Heart right ventricle (tissue), 16 donors: ENCODE measurements at regions not wholly inside any gene's neighbourhood (a gene's known extent, or its start where the extent isn't known, plus 50 kb on each side); places are given as distances from the start of the nearest gene placed in this dataset.
A peak's percentile ranks its signal among the peaks of the same experiment; 100 is the strongest.

Experiments
- ATAC-seq, 8 donors: fragments of 200-7000 bp; cut with Tn5 transposase; one replicate each; pipeline ENCODE4 v1.9.1; 2020; ENCODE audit warnings: mild to moderate bottlenecking in 8 of 8, moderate library complexity in 8 of 8, moderate number of reproducible peaks in 1 of 8
- DNase-seq, 2 donors: peaks; one replicate each; pipeline ENCODE4 v3.0.0-alpha.2; 2020
- H3K27ac ChIP-seq, 10 donors: fragments of 200-600 bp; sonication (generic) in 2 of 10; one replicate each; pipeline versions ENCODE4 v1.5.0 to v1.8.0; 2020 to 2022; ENCODE audit warnings: mild to moderate bottlenecking in 3 of 10
- H3K27me3 ChIP-seq, 7 donors: fragments of 200-600 bp; one replicate each; pipeline ENCODE4 v1.8.0; 2021 to 2022; ENCODE audit warnings: mild to moderate bottlenecking in 2 of 7
- H3K36me3 ChIP-seq, 9 donors: fragments of 200-600 bp; sonication (generic) in 1 of 9; one replicate each; pipeline versions ENCODE4 v1.5.0 to v1.8.0; 2020 to 2022; ENCODE audit warnings: mild to moderate bottlenecking in 2 of 9
- H3K4me1 ChIP-seq, 9 donors: fragments of 200-600 bp; sonication (generic) in 1 of 9; one replicate each; pipeline versions ENCODE4 v1.5.0 to v1.8.0; 2020 to 2022; ENCODE audit warnings: mild to moderate bottlenecking in 4 of 9
- H3K4me3 ChIP-seq, 10 donors: fragments of 200-600 bp; sonication (generic) in 2 of 10; one replicate each; pipeline versions ENCODE4 v1.5.0 to v1.8.0; 2020 to 2022; ENCODE audit warnings: mild to moderate bottlenecking in 7 of 10, moderate library complexity in 2 of 10
- H3K9me3 ChIP-seq, 11 donors: fragments of 200-600 bp in 10 of 11; sonication (generic) in 2 of 11; one replicate each; pipeline versions ENCODE4 v1.5.0 to v1.8.0; 2013 to 2022; ENCODE audit warnings: mild to moderate bottlenecking in 2 of 11, control low read depth in 1 of 11, moderate library complexity in 1 of 11
- CTCF ChIP-seq, 9 donors: fragments of 200-600 bp; sonication (generic) in 2 of 9; IDR thresholded peaks; one replicate each; pipeline versions ENCODE4 v1.5.0 to v1.8.0; 2021 to 2022; ENCODE audit warnings: antibody characterized with exemption in 9 of 9, mild to moderate bottlenecking in 5 of 9, moderate library complexity in 1 of 9
- WGBS, 2 donors: extraction: QIAGEN DNeasy Blood & Tissue Kit; methylation state at CpG; one replicate each; pipeline ENCODE4 v1.1.7; 2013; ENCODE audit warnings: inconsistent platforms in 1 of 2; 5-methylcytosine and 5-hydroxymethylcytosine counted together
- intact Hi-C, 10 donors: fragments of 100-400 bp; cut with DNase I; formaldehyde crosslinking; loops; one replicate each; pipeline versions ENCODE4 v1.11.1 to v1.14.2; 2022
- donor health status: Arrhythmogenic right ventricular cardiomyopathy.
- donor health status: ischemic (EF 13 %, LVEDD 7.1; RV severe dilation, severe dysfunction).
- donor health status: healthy with polysubstance abuse.
- donor health status: DM: no; HTN: yes; CAD: no.
- donor health status: DM: no; HTN: no; CAD: no.
- donor health status: ischemic (EF 25% LVEDD 6.9; RV normal size, moderate dysfunction).
- donor health status: ischemic (EF 25% LVEDD 5.7; RV mildly dilated, moderate dysfunction).
- donor health status: healthy.
- donor health status: DM: yes; HTN: yes; CAD: no.
- donor health status: Ischemic cardiomyopathy.
- donor health status: ischemic (EF 35%, LVEDD 5.7; RV mildly dilated, moderate dysfunction).
- donor health status: nonischemic (EF 11% LVEDD 7.7; RV severe dilation, severe dysfunction).
- donor health status: DM: yes; HTN: yes; CAD: no.
- donor health status: PGD.
- donor health status: ischemic (EF 29% LVEDD 5.4; RV normal size, mild dysfunction).
- donor health status: nonischemic (EF 23%, LVEDD 6.1; RV moderate dilation, normal function).

GRCh38 chr1:224564454-224565084 lies 51.5 kb upstream of the CNIH3 start:
- no peak for DNase-seq
- intact Hi-C loops: no loop called here
- H3K27ac ChIP-seq: no peak overlapping the region
- H3K9me3 ChIP-seq: peaks cover 0 to 10% (median 0%) of the 10 kb centered on the region in 11 donors
- WGBS, 2 donors: 68 to 78% methylated on average over 3 of the region's 3 CpGs
- H3K27me3 ChIP-seq: no peaks in the 10 kb centered on the region
- H3K36me3 ChIP-seq: no peaks in the 10 kb centered on the region
- no peak for TF ChIP-seq CTCF (IDR thresholded peaks at IDR 0.05)
- no peak for ATAC-seq
- peaks cover 0 to 15% (median 0%) of the 10 kb centered on the region in 9 donors for H3K4me1 ChIP-seq
- H3K4me3 ChIP-seq: no peak overlapping the region

GRCh38 chr1:224565186-224565585 lies 50.9 kb upstream of the CNIH3 start:
- no peaks in the 10 kb centered on the region for H3K36me3 ChIP-seq
- peaks cover 0 to 9% (median 0%) of the 10 kb centered on the region in 11 donors for H3K9me3 ChIP-seq
- ATAC-seq (peak in 1 of 8 donors; percentile 55), DNase-seq (no peak)
- intact Hi-C loops: no loop called here
- H3K4me3 ChIP-seq: no peak overlapping the region
- 78 to 92% methylated on average over 5 of the region's 5 CpGs for whole genome bisulfite sequencing, 2 donors
- peaks cover 0 to 15% (median 0%) of the 10 kb centered on the region in 9 donors for H3K4me1 ChIP-seq
- no peaks in the 10 kb centered on the region for H3K27me3 ChIP-seq
- no peak overlapping the region for H3K27ac ChIP-seq
- TF ChIP-seq CTCF (IDR thresholded peaks at IDR 0.05): no peak

GRCh38 chr1:224565611-224566406 lies 50.3 kb upstream of the CNIH3 start:
- H3K9me3 ChIP-seq: peaks cover 0 to 4% (median 0%) of the 10 kb centered on the region in 11 donors
- WGBS, 2 donors: 67 to 81% methylated on average over 3 of the region's 3 CpGs
- intact Hi-C loops: no loop called here
- peaks cover 0 to 15% (median 0%) of the 10 kb centered on the region in 9 donors for H3K4me1 ChIP-seq
- TF ChIP-seq CTCF (IDR thresholded peaks at IDR 0.05): no peak
- ATAC-seq (no peak), DNase-seq (no peak)
- H3K36me3 ChIP-seq: no peaks in the 10 kb centered on the region
- H3K27ac ChIP-seq: no peak overlapping the region
- H3K27me3 ChIP-seq: no peaks in the 10 kb centered on the region
- H3K4me3 ChIP-seq: no peak overlapping the region
